HepG2 (cell line): ENCODE measurements at regions not wholly inside any gene's neighbourhood (a gene's known extent, or its start where the extent isn't known, plus 50 kb on each side); places are given as distances from the start of the nearest gene placed in this dataset.
"Not testable (repeated sequence)": the region's sequence is repeated elsewhere in the genome, so short reads cannot be mapped to it uniquely, and the experiment has no call there.

ENCODE experiments used
- FOXA1 ChIP-seq, 2 experiments: fragments of 450-650 bp in 1 of 2; sonication (generic) in 1 of 2; formaldehyde crosslinking in 1 of 2; IDR thresholded peaks; 2 replicates each; pipeline versions ENCODE4 v1.4.0 to v1.6.1; 2016 to 2020; ENCODE audit warnings: missing genetic modification reagents in 1 of 2
- SMAD3 ChIP-seq: sonication (generic); formaldehyde crosslinking; IDR thresholded peaks from 2 replicates; pipeline ENCODE4 v1.4.0; 2020; ENCODE audit warnings: missing genetic modification reagents
- TF ChIP-seq, protein P1 (sequence below): sonication (generic); formaldehyde crosslinking; IDR thresholded peaks from 2 replicates; pipeline ENCODE4 v1.5.0; 2020; ENCODE audit warnings: mild to moderate bottlenecking, missing genetic modification reagents, moderate library complexity
- TF ChIP-seq, protein P2 (sequence below): sonication (generic); formaldehyde crosslinking; IDR thresholded peaks from 2 replicates; pipeline ENCODE4 v1.4.0; 2020; ENCODE audit warnings: missing genetic modification reagents
- TF ChIP-seq, protein P3 (sequence below): sonication (generic); formaldehyde crosslinking; IDR thresholded peaks from 2 replicates; pipeline ENCODE4 v1.4.0; 2020; ENCODE audit warnings: missing genetic modification reagents

DNA sequence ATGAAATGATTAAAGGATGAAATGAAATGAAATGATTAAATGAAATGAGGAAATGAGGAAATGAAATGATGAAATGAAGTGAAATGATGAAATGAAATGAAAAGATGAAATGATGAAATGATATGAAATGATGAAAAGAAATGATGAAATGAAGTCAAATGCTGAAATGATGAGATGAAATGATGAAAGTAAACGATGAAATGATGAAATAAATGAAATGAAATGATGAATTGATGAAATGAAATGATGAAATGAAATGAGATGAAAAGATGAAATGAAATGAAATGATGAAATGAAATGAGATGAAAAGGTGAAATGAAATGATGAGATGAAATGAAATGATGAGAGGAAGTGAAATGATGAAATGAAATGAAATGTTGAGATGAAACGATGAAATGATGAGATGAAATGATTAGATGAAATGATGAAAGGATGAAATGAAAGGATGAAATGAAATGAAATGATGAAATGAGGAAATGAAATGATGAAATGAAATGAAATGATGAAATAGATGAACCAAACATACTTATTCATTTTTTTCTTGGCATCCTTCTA lies 327.2 kb upstream of the WSB1 start:
- TF ChIP-seq, protein P1, sequence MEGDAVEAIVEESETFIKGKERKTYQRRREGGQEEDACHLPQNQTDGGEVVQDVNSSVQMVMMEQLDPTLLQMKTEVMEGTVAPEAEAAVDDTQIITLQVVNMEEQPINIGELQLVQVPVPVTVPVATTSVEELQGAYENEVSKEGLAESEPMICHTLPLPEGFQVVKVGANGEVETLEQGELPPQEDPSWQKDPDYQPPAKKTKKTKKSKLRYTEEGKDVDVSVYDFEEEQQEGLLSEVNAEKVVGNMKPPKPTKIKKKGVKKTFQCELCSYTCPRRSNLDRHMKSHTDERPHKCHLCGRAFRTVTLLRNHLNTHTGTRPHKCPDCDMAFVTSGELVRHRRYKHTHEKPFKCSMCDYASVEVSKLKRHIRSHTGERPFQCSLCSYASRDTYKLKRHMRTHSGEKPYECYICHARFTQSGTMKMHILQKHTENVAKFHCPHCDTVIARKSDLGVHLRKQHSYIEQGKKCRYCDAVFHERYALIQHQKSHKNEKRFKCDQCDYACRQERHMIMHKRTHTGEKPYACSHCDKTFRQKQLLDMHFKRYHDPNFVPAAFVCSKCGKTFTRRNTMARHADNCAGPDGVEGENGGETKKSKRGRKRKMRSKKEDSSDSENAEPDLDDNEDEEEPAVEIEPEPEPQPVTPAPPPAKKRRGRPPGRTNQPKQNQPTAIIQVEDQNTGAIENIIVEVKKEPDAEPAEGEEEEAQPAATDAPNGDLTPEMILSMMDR: not testable (repeated sequence)
- TF ChIP-seq, protein P2, sequence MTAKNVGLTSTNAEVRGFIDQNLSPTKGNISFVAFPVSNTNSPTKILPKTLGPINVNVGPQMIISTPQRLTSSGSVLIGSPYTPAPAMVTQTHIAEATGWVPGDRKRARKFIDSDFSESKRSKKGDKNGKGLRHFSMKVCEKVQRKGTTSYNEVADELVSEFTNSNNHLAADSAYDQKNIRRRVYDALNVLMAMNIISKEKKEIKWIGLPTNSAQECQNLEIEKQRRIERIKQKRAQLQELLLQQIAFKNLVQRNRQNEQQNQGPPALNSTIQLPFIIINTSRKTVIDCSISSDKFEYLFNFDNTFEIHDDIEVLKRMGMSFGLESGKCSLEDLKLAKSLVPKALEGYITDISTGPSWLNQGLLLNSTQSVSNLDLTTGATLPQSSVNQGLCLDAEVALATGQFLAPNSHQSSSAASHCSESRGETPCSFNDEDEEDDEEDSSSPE: not testable (repeated sequence)
- TF ChIP-seq, protein P3, sequence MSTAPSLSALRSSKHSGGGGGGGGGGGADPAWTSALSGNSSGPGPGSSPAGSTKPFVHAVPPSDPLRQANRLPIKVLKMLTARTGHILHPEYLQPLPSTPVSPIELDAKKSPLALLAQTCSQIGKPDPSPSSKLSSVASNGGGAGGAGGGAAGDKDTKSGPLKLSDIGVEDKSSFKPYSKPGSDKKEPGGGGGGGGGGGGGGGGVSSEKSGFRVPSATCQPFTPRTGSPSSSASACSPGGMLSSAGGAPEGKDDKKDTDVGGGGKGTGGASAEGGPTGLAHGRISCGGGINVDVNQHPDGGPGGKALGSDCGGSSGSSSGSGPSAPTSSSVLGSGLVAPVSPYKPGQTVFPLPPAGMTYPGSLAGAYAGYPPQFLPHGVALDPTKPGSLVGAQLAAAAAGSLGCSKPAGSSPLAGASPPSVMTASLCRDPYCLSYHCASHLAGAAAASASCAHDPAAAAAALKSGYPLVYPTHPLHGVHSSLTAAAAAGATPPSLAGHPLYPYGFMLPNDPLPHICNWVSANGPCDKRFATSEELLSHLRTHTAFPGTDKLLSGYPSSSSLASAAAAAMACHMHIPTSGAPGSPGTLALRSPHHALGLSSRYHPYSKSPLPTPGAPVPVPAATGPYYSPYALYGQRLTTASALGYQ: not testable (repeated sequence)
- not testable (repeated sequence) for TF ChIP-seq FOXA1 (IDR thresholded peaks at IDR 0.05); FOXA1 (CRISPR knock-in tag; IDR thresholded peaks at IDR 0.05); SMAD3 (CRISPR knock-in tag)
